ENCODE measurements at regions not wholly inside any gene's neighbourhood (a gene's known extent, or its start where the extent isn't known, plus 50 kb on each side); places are given as distances from the start of the nearest gene placed in this dataset.

GRCh38 chr3:194779729-194780224 is 94.1 kb downstream of the FAM43A start:
- TF ChIP-seq ZNF274 (IDR thresholded peaks at IDR 0.05; ENCODE audit: low read depth, low read length) (no peak), YY1 (IDR thresholded peaks at IDR 0.05; ENCODE audit: insufficient read depth, insufficient read length) (no peak), SUZ12 (IDR thresholded peaks at IDR 0.05; ENCODE audit: extremely low read depth, insufficient read depth, insufficient read length) (no peak)

Measured in NT2/D1 (cell line).